ENCODE measurements at regions not wholly inside any gene's neighbourhood (a gene's known extent, or its start where the extent isn't known, plus 50 kb on each side); places are given as distances from the start of the nearest gene placed in this dataset.

- Histone ChIP-seq H3K36me3 (ENCODE audit: control insufficient read depth, insufficient read depth, low read length) (no peaks in the 10 kb centered on the region), H3K9me3 (ENCODE audit: control insufficient read depth, insufficient read depth, low read depth, low read length) (no peaks in the 10 kb centered on the region), H2AFZ (ENCODE audit: low read length) (no peak overlapping the region), H3K27ac (ENCODE audit: insufficient read depth, low read length) (no peak overlapping the region), H3K4me1 (ENCODE audit: control insufficient read depth, extremely low read depth, insufficient read depth, low read length) (no peaks in the 10 kb centered on the region), H3K4me2 (ENCODE audit: extremely low read depth, insufficient read depth, low read length) (no peak overlapping the region), H3K79me2 (ENCODE audit: control insufficient read depth, insufficient read depth, low read length) (no peaks in the 10 kb centered on the region), H3K27me3 (ENCODE audit: control insufficient read depth, insufficient read depth, low read length) (no peaks in the 10 kb centered on the region), H3K4me3 (replicated peaks in 1 of 4; ENCODE audit: control extremely low read depth in 1 of 4, insufficient read depth in 1 of 4, low read depth in 3 of 4, low read length in 4 of 4) (no peak overlapping the region), H3K9ac (ENCODE audit: insufficient read depth, low read length) (no peak overlapping the region), H4K20me1 (ENCODE audit: control insufficient read depth, extremely low read depth, insufficient read depth, low read length) (no peaks in the 10 kb centered on the region)
- no peak for TF ChIP-seq CTCF (conservative IDR thresholded peaks at IDR 0.05 in 1 of 2, IDR thresholded peaks at IDR 0.05 in 1 of 2; ENCODE audit: low read depth in 1 of 2, low read length in 2 of 2)
- TF ChIP-seq EZH2 (IDR thresholded peaks at IDR 0.05; ENCODE audit: low read length, missing control alignments) = no peak
- peak in 1 of 2 donors; percentile 57 for DNase-seq (ENCODE audit: low read depth in 2 of 2)
Observed at GRCh38 chr7:81128011-81128410, 209.2 kb upstream of the SEMA3C start.

- H3K9me3 ChIP-seq (ENCODE audit: control insufficient read depth, insufficient read depth, low read depth, low read length) = no peaks in the 10 kb centered on the region
- no peaks in the 10 kb centered on the region for H3K27me3 ChIP-seq (ENCODE audit: control insufficient read depth, insufficient read depth, low read length)
- no peak for DNase-seq (ENCODE audit: low read depth in 2 of 2)
- no peaks in the 10 kb centered on the region for H3K4me1 ChIP-seq (ENCODE audit: control insufficient read depth, extremely low read depth, insufficient read depth, low read length)
- no peak overlapping the region for H3K4me3 ChIP-seq (replicated peaks in 1 of 4; ENCODE audit: control extremely low read depth in 1 of 4, insufficient read depth in 1 of 4, low read depth in 3 of 4, low read length in 4 of 4)
- H3K4me2 ChIP-seq (ENCODE audit: extremely low read depth, insufficient read depth, low read length) = no peak overlapping the region
- H3K27ac ChIP-seq (ENCODE audit: insufficient read depth, low read length) = no peak overlapping the region
- no peaks in the 10 kb centered on the region for H3K36me3 ChIP-seq (ENCODE audit: control insufficient read depth, insufficient read depth, low read length)
- TF ChIP-seq EZH2 (IDR thresholded peaks at IDR 0.05; ENCODE audit: low read length, missing control alignments) = no peak
- no peak for TF ChIP-seq CTCF (conservative IDR thresholded peaks at IDR 0.05 in 1 of 2, IDR thresholded peaks at IDR 0.05 in 1 of 2; ENCODE audit: low read depth in 1 of 2, low read length in 2 of 2)
- H3K9ac ChIP-seq (ENCODE audit: insufficient read depth, low read length) = no peak overlapping the region
- no peak overlapping the region for H2AFZ ChIP-seq (ENCODE audit: low read length)
- H4K20me1 ChIP-seq (ENCODE audit: control insufficient read depth, extremely low read depth, insufficient read depth, low read length) = no peaks in the 10 kb centered on the region
- no peaks in the 10 kb centered on the region for H3K79me2 ChIP-seq (ENCODE audit: control insufficient read depth, insufficient read depth, low read length)
Observed at GRCh38 chr7:81120803-81121202, 202.0 kb upstream of the SEMA3C start.

GRCh38 chr7:81120111-81120510 lies 201.3 kb upstream of the SEMA3C start:
- H2AFZ ChIP-seq (ENCODE audit: low read length) = no peak overlapping the region
- no peak overlapping the region for H3K9ac ChIP-seq (ENCODE audit: insufficient read depth, low read length)
- H3K79me2 ChIP-seq (ENCODE audit: control insufficient read depth, insufficient read depth, low read length) = no peaks in the 10 kb centered on the region
- no peaks in the 10 kb centered on the region for H3K36me3 ChIP-seq (ENCODE audit: control insufficient read depth, insufficient read depth, low read length)
- no peaks in the 10 kb centered on the region for H3K9me3 ChIP-seq (ENCODE audit: control insufficient read depth, insufficient read depth, low read depth, low read length)
- H3K4me2 ChIP-seq (ENCODE audit: extremely low read depth, insufficient read depth, low read length) = no peak overlapping the region
- H4K20me1 ChIP-seq (ENCODE audit: control insufficient read depth, extremely low read depth, insufficient read depth, low read length) = no peaks in the 10 kb centered on the region
- H3K4me3 ChIP-seq (replicated peaks in 1 of 4; ENCODE audit: control extremely low read depth in 1 of 4, insufficient read depth in 1 of 4, low read depth in 3 of 4, low read length in 4 of 4) = no peak overlapping the region
- no peak for TF ChIP-seq CTCF (conservative IDR thresholded peaks at IDR 0.05 in 1 of 2, IDR thresholded peaks at IDR 0.05 in 1 of 2; ENCODE audit: low read depth in 1 of 2, low read length in 2 of 2)
- TF ChIP-seq EZH2 (IDR thresholded peaks at IDR 0.05; ENCODE audit: low read length, missing control alignments) = no peak
- H3K27me3 ChIP-seq (ENCODE audit: control insufficient read depth, insufficient read depth, low read length) = no peaks in the 10 kb centered on the region
- no peak for DNase-seq (ENCODE audit: low read depth in 2 of 2)
- no peak overlapping the region for H3K27ac ChIP-seq (ENCODE audit: insufficient read depth, low read length)
- no peaks in the 10 kb centered on the region for H3K4me1 ChIP-seq (ENCODE audit: control insufficient read depth, extremely low read depth, insufficient read depth, low read length)

Measured in fibroblast of lung (primary cell).